ENCODE measurements at regions not wholly inside any gene's neighbourhood (a gene's known extent, or its start where the extent isn't known, plus 50 kb on each side); places are given as distances from the start of the nearest gene placed in this dataset.
"Not testable (repeated sequence)": the region's sequence is repeated elsewhere in the genome, so short reads cannot be mapped to it uniquely, and the experiment has no call there.

DNA sequence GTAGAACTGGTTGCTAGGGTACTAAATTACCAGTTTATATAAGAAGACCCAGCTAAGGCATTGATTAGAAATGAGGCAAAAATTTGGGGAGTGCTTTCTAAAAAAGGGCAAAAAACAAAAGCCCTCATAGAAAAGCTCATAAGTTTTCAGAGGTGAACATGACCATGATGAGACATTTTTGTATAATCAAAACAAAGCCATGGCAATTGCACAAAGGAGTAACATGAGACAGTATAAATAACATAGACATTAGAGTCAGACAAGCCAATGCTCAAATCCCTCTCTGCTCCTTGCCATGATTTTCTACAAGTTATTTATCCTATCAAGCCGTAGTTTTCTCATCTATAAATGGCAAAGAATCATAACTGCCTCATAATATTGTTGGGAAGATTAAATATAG, 112.2 kb upstream of the ADTRP start:
- DNase-seq (ENCODE audit: low read depth): no peak

DNA sequence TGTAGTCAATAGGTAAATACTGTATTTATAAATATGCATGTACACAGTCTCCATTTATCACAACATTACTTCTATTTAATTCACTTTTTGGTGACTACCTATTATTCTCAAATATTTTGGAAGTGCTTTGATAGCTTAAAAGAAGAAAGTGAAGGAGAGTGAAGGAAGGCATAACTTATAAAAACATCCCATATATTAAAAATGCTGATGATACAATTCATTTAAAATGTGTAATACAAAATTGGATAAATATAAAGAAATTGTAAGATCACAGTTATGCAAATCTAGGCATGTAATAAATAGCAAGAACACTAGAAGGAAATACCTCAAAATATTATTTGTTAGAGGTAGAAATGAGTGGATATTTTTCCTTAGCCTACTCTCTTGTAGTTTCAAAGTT, 111.6 kb upstream of the ADTRP start:
- no peak for DNase-seq (ENCODE audit: low read depth)

GRCh38 chr6:11889572-11889971, 111.0 kb upstream of the ADTRP start:
- no peak for DNase-seq (ENCODE audit: low read depth)

DNA sequence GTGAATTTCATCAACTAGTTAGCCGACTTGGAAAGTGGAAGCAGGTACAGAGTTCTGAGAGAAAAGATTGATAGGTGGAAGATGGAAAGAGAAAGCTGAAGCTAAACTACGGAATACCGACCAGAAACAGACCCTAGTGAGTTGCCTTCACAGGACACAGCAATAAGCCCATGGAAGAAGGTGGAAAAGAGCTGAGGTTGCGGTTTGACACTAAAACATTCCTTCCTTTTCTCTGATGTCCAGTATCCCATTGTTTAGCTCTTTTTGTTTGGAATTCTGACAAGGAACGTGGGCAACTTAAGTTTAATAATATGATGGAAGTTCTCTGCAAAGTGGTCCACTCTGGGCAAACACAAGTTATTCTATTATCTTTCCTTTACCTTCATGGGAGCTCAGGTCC, 110.1 kb upstream of the ADTRP start:
- DNase-seq (ENCODE audit: low read depth): no peak

DNA sequence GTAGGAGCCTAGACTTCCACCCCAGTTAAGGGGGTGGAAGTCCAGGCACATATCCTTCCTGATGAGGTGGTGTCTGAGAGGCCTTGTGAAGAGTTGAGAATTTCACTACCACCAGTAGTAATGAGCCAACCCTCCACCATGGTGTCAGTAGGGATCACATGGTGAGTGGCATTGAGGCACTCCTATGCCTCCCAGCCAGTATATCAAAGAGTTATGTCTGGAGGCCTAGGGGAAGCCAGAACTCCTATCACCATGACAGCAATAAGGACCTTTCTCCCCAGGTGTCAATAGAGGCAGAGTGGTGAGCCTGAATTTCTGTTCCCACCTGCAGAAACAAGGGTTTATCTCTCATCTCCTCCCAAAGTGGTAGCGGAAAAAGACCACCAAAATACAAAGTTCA, 106.6 kb upstream of the ADTRP start:
- DNase-seq (ENCODE audit: low read depth): no peak

DNA sequence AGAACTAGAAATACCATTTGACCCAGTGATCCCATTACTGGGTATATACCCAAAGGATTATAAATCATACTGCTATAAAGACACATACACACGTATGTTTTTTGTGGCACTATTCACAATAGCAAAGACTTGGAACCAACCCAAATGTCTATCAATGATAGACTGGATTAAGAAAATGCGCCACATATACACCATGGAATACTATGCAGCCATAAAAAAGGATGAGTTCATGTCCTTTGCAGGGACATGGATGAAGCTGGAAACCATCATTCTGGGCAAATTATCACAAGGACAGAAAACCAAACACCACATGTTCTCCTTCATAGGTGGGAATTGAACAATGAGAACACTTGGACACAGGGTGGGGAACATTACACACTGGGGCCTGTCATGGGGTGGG, 104.9 kb upstream of the ADTRP start:
- DNase-seq (ENCODE audit: low read depth): not testable (repeated sequence)

- DNase-seq (ENCODE audit: low read depth): not testable (repeated sequence)
Measured at GRCh38 chr6:11880156-11880555, 101.6 kb upstream of the ADTRP start.

DNA sequence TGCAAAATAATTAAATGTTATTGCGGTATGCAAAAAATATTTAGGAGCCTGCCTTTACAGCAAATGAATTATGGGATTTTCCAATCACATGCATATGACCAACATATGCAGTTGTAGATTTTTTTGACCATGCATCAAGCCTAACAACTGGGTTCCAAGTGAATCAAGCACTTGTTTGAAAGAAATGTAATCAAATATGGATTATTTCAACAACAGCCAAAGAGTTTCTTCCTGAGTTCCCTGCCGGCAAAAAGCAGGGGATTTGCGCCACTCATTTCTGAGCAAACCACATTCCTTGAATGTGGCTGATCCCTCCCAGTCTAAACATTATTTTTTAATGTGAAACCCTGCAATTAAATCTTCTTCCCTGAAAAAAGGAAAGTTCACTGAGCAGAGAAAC, 100.1 kb upstream of the ADTRP start:
- no peak for DNase-seq (ENCODE audit: low read depth)

- no peak for DNase-seq (ENCODE audit: low read depth)
Measured at GRCh38 chr6:11878029-11878428, 99.4 kb upstream of the ADTRP start.

DNA sequence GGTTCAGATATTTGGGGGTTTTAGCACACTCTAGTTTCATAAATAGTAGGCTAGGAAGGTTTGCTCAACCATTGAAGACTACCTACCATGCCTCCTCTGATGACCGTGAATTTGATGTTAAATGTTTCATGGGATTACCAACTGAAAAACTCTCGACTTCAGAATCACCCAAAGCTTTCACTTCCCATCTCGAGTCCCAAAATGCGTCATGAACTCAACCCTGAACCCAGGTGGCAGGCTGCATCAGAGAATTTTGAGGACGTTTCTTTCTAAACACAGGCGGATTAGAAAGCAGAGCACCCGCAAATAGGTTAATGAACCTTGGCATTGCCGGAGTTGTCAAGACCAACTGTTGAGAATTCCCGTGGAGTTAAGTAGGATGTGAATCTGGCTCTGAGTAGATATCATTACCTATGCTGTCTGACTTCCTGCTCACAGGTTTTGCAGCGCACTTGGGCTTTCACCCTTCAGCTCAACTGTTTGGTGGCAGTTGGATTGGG, 98.4 kb upstream of the ADTRP start:
- DNase-seq (ENCODE audit: low read depth): no peak

- DNase-seq (ENCODE audit: low read depth): no peak
Measured at GRCh38 chr6:11875325-11876109, 96.9 kb upstream of the ADTRP start.

DNA sequence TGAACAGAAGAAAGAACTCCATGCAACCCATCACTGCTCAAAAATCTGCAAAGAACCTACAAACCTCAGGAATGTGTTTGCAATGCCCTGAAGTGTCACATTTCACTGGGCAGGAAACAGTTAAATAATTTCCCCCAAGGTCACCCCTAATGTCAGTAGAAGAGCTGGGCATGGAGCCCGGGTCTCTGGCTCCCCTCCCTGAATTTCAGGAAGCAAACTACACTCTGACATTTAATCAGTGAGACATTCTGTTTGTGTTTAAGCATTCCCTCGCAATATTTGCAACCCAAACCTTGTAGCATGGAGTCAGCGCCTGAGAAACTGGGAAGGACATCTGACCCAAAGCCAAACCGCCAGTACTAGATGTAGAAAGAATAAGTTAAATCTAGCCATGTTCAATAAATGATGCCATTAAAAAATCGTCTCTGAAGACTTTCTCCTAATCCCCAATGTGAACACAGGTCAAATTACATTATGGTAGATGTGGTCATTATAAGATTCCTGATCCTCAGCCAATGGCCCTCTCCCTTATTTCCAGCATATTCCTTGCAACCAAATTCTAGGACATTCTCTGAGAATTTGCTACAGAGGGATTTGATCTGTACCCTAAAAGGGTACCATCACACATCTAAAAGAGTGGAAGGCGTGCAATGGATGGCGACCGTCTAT, 91.2 kb upstream of the ADTRP start:
- DNase-seq (ENCODE audit: low read depth): no peak

DNA sequence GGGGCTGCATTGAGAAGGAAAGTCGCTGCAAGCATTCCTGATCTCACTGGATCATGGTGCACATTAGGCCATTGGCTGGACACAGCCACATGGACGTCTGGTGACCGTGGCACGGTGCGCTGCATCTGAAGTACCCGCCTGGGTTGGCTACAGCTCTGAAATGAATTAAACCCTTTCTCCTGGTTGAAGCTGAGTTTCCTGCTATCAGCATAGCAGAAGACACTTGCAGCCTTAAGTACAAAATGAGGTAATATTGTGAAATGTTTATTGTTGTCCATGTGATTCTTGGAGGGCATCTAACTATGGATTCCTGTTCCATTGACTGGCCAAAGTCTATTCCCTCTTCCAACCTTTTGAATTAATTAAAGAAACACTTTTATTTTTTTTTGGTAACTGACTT, 89.8 kb upstream of the ADTRP start:
- no peak for DNase-seq (ENCODE audit: low read depth)

DNA sequence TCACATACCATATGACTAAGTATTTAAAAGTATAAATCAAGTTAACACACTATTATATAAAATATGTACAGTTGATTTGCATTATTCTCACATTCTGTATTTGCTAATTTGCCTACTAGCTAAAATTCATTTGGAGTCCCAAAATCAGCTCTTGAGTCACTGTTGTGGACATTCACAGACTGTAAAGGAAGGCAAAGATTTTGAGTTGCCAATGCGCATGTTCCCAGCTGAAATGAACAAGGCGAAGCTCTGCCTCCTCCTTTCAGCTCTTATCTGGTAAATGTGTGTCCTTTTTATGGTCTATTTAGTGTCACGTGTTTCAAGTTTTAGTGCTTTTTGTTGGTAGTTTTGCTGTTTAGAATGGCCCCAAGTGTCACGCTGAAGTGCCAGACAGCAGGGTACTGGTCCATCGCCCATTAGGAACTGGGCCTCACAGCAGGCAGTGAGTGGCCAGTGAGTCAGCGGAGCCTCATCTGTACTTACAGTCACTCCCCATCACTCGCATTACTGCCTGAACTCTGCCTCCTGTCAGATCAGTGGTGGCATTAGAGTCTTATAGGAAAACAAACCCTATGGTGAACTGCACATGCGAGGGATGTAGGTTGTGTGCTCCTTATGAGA, 87.2 kb upstream of the ADTRP start:
- DNase-seq (ENCODE audit: low read depth): no peak

- no peak for DNase-seq (ENCODE audit: low read depth)
Measured at GRCh38 chr6:11858439-11858838, 79.8 kb upstream of the ADTRP start.

DNA sequence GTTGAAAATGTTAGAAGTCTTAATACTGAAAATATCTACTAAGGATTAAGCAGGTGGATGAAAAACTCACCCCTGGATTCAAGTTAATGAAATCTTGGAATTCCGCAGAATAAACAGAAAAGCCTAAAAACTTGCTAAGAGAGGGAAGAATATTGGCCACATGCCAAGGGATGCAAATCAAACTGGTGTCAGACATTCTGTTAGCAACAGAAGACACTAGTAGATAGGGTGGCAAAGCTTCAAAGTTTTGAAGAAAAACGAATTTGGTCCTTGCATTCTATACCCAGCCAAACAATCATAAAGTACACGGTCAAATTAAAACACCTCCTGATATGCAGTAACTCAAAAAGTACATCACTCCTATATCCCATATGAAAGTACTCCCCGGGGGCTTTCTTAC, 77.1 kb upstream of the ADTRP start:
- no peak for DNase-seq (ENCODE audit: low read depth)

DNA sequence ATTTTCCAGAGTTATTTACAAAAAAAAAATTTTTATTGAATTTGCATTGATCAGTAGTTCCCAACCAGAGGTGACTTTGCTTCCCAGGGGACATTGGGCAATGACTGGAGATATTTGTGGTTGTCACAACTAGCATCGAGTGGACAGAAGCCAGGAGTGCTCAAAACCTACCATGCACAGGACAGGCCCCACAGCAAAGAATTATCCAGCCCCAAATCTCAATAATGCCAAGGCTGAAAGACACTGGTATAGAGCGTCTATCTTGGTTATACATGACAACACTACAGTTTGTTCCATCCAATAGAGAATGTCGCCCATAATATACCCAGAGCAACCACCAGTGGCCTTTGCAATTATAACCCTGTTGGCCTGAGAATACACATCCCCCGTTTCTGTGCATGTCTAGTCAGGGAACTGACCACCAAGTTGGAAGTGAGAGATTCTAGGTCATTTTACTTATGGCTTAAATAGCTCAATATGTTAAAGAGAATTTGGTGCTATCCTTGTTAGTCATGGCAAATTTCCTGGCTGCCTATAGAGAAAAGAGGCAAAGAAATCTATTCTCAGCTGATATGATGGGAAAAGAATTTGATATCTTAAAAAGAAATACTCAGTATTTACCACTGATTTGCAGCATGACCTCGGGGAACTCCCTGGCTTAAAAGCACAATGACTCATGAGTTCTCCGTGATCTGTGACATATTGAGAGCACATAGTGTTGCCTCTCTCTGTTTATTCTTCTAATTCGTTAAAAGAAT, 76.0 kb upstream of the ADTRP start:
- DNase-seq (ENCODE audit: low read depth): peak; percentile 53

DNA sequence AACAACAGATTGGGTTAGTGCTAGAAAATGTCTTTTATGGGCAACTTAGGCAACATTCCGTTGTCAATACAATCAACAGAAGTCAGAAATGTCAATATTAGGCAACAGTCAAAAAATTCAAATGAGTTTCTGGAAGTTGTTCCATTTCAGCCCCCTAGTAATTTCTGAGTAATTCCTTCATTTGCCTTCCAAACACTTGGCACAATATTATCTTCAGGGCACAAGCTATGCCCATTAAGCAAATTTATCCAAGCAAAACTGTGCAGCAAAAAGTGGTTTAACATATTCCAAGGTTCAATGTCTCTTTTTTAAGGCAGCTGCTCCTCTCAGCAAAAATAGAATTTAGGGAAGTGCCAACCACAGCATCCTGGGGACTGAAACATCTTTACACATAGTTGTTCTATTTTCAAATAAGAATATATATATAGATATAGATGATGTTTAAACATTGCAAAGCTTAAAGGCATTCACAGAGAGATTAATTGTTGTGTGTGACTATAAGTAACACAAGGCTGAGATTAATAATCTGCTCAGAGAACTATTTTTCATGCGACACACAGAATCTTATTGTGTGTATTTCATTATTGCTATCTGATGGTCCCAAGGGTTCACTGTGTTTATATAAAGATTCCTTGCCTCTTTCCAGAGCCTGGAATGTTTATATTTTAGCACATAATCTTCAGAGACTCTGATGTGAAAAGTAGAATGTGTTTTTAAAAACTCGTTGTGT, 75.2 kb upstream of the ADTRP start:
- DNase-seq (ENCODE audit: low read depth): no peak

- no peak for DNase-seq (ENCODE audit: low read depth)
Measured at GRCh38 chr6:11852061-11852651, 73.6 kb upstream of the ADTRP start.

DNA sequence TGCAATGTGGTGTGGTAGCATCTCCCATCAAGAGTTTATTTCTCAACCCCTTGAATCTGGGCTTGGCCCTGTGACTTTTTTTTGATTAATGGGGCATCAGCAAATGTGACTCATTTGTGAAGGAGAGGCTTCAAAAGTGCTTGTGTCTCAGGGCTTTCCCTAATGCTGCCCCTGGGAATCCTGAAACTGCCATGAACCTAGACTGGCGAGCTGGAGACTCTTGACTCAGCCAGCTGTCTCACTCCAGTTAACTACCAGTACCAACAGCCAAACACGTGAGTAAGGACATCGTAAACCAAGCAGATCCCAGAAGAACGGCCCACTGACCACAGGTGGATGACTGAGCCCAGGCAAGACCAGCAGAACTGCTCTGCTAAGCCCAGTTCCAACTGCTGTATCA, 72.8 kb upstream of the ADTRP start:
- peak; percentile 70 for DNase-seq (ENCODE audit: low read depth)

Data from HS-5 (cell line).